Body of pancreas (tissue), 4 donors: ENCODE measurements at regions not wholly inside any gene's neighbourhood (a gene's known extent, or its start where the extent isn't known, plus 50 kb on each side); places are given as distances from the start of the nearest gene placed in this dataset.

ENCODE experiments used
- ATAC-seq: fragments of 150-250 bp; one replicate; pipeline ENCODE4 v1.9.1; 2016
- DNase-seq, 4 donors: peaks; one replicate each; pipeline ENCODE4 v3.0.0-alpha.2; 2019
- H3K27ac ChIP-seq, 4 donors: fragments of 200-600 bp; sonication (generic); 1 replicate in 3 of 4; 2 replicates in 1 of 4; pipeline versions ENCODE4 v1.5.1 to v1.6.1; 2016 to 2019; ENCODE audit warnings: mild to moderate bottlenecking in 1 of 4, mixed read lengths in 1 of 4, moderate library complexity in 1 of 4
- H3K27me3 ChIP-seq, 2 donors: fragments of 200-600 bp; sonication (generic); one replicate each; pipeline ENCODE4 v1.6.0; 2016; ENCODE audit warnings: mild to moderate bottlenecking in 1 of 2
- H3K36me3 ChIP-seq, 2 donors: fragments of 200-600 bp; sonication (generic); replicated peaks in 1 of 2; 2 replicates each; pipeline ENCODE4 v1.5.1; 2016; ENCODE audit warnings: low read depth in 2 of 2; ENCODE audit not compliant: insufficient read depth in 1 of 2
- H3K4me1 ChIP-seq: fragments of 200-600 bp; sonication (generic); one replicate; pipeline ENCODE4 v1.6.0; 2016
- H3K4me3 ChIP-seq, 2 donors: fragments of 200-600 bp; sonication (generic); 1 replicate in 1 of 2; 2 replicates in 1 of 2; pipeline ENCODE4 v1.5.1; 2016 to 2019
- H3K9me3 ChIP-seq, 3 donors: fragments of 200-600 bp; sonication (generic); 1 replicate in 2 of 3; 2 replicates in 1 of 3; pipeline ENCODE4 v1.5.1; 2016
- POLR2A ChIP-seq, 3 donors: fragments of 450-650 bp; IDR thresholded peaks; one replicate each; pipeline ENCODE4 v1.6.1; 2016; ENCODE audit warnings: antibody characterized with exemption in 3 of 3, mild to moderate bottlenecking in 2 of 3
- WGBS, 2 donors: methylation state at CpG; one replicate each; pipeline ENCODE4 v1.1.5; 2017; 5-methylcytosine and 5-hydroxymethylcytosine counted together
- intact Hi-C: fragments of 100-400 bp; cut with DNase I; formaldehyde crosslinking; loops from one replicate; pipeline ENCODE4 v1.15.1; 2023
- TF ChIP-seq, protein P1 (sequence below), 7 experiments: fragments of 450-650 bp in 4 of 7; fragments of 200-600 bp in 3 of 7; sonication (generic) in 3 of 7; IDR thresholded peaks; one replicate each; pipeline ENCODE4 v1.5.1; 2016 to 2019; ENCODE audit warnings: antibody characterized with exemption in 7 of 7

DNA sequence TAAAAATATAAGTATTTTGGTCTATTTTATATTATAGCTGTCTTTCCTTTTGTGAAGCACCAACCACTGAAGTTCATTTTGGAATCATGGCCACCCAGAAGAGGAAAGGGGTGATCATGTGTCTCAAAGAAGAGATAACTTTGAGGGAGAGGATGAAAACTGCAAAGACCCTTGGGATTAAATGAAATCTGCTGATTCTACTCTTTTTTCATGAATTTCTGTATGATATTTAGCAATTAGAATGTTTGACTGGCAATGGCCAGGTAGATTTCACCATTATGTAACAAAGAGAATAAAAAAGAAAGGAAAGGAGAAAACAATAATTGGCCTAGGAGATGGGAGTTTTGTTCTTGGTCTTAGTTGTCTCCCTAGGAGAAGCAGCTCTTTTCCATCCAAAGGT lies 350.8 kb downstream of the EMP1 start:
- Histone ChIP-seq H3K9me3 (no peaks in the 10 kb centered on the region), H3K27me3 (no peaks in the 10 kb centered on the region), H3K27ac (no peak overlapping the region), H3K4me1 (no peaks in the 10 kb centered on the region), H3K36me3 (no peaks in the 10 kb centered on the region), H3K4me3 (no peak overlapping the region)
- ATAC-seq: no peak
- TF ChIP-seq POLR2A (IDR thresholded peaks at IDR 0.05): no peak
- TF ChIP-seq, protein P1, sequence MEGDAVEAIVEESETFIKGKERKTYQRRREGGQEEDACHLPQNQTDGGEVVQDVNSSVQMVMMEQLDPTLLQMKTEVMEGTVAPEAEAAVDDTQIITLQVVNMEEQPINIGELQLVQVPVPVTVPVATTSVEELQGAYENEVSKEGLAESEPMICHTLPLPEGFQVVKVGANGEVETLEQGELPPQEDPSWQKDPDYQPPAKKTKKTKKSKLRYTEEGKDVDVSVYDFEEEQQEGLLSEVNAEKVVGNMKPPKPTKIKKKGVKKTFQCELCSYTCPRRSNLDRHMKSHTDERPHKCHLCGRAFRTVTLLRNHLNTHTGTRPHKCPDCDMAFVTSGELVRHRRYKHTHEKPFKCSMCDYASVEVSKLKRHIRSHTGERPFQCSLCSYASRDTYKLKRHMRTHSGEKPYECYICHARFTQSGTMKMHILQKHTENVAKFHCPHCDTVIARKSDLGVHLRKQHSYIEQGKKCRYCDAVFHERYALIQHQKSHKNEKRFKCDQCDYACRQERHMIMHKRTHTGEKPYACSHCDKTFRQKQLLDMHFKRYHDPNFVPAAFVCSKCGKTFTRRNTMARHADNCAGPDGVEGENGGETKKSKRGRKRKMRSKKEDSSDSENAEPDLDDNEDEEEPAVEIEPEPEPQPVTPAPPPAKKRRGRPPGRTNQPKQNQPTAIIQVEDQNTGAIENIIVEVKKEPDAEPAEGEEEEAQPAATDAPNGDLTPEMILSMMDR (IDR thresholded peaks at IDR 0.05): no peak
- no peak for DNase-seq
- intact Hi-C loops: no loop called here

DNA sequence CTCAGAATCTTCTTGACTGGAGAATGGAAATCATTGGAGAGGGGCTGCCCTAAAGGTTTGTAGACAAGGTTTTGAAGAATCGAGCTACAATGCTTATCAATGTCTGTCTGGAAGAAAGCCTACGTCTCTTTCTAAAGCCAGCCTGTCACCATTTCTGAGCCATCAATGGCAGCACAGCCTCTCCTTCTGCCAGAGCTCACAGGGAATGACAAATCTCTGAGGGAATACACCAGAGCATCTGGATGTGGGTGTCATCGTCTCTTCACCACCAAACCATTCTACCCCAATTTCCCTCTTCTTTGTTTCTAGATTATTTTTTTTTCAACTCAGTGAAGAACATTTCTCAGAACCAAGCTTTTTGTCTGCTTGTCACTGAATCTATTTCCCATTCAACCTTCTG lies 349.7 kb downstream of the EMP1 start:
- Histone ChIP-seq H3K9me3 (no peaks in the 10 kb centered on the region), H3K27me3 (no peaks in the 10 kb centered on the region), H3K27ac (no peak overlapping the region), H3K4me1 (no peaks in the 10 kb centered on the region), H3K4me3 (no peak overlapping the region), H3K36me3 (no peaks in the 10 kb centered on the region)
- DNase-seq: no peak
- 59 to 66% methylated on average over 3 of the region's 3 CpGs for WGBS, 2 donors
- intact Hi-C loops: no loop called here
- no peak for TF ChIP-seq POLR2A (IDR thresholded peaks at IDR 0.05)
- TF ChIP-seq, protein P1 (IDR thresholded peaks at IDR 0.05): no peak
- no peak for ATAC-seq

DNA sequence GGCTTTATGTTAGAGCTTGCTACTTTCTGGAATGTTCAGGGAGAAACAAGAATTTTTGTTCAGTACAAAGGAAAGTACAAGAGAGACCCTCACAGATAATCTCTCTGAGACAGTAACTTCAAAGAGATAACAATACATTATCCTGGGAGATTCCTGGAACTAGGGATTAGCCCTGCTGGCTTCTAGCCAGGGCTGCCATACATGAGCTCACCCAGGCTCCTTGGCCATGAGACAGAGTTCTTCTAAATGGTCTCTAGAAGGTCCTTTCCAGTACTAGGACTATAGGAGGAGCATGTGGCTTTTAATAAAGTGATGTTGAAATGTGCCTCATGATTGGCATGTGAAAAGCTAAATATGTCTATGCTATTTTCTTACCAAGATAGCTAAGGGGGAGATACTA lies 342.5 kb downstream of the EMP1 start:
- no peaks in the 10 kb centered on the region for H3K9me3 ChIP-seq
- H3K4me1 ChIP-seq: no peaks in the 10 kb centered on the region
- TF ChIP-seq, protein P1 (IDR thresholded peaks at IDR 0.05): no peak
- no peak for TF ChIP-seq POLR2A (IDR thresholded peaks at IDR 0.05)
- H3K27me3 ChIP-seq: no peaks in the 10 kb centered on the region
- DNase-seq (no peak), ATAC-seq (no peak)
- no peak overlapping the region for H3K27ac ChIP-seq
- H3K4me3 ChIP-seq: no peak overlapping the region
- intact Hi-C loops: no loop called here
- H3K36me3 ChIP-seq: no peaks in the 10 kb centered on the region

DNA sequence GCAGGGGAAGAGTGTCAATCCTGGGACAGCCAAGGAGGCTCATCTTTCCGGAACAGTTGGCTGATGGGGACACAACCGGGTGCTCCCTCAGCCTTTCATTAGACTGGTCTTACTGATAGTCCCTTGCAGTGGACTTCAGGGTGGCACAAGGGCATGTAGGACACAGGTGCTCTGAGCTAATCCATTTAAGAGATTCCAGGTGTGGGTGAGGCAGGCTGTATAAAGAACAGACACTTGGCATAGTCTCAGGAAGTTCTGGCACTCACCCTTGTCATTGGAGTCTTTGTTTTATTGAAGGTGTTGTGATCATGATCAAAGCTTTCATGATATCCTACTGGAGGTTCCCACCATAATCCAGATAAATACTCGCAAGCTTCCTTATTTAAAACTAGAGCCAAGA lies 341.6 kb downstream of the EMP1 start:
- no peaks in the 10 kb centered on the region for H3K36me3 ChIP-seq
- ATAC-seq: no peak
- DNase-seq: no peak
- intact Hi-C loops: no loop called here
- H3K4me1 ChIP-seq: no peaks in the 10 kb centered on the region
- H3K27me3 ChIP-seq: no peaks in the 10 kb centered on the region
- no peak overlapping the region for H3K27ac ChIP-seq
- WGBS, 2 donors: 70% methylated on average over 3 of the region's 3 CpGs
- no peaks in the 10 kb centered on the region for H3K9me3 ChIP-seq
- H3K4me3 ChIP-seq: no peak overlapping the region
- TF ChIP-seq POLR2A (IDR thresholded peaks at IDR 0.05): no peak
- TF ChIP-seq, protein P1 (IDR thresholded peaks at IDR 0.05): no peak

DNA sequence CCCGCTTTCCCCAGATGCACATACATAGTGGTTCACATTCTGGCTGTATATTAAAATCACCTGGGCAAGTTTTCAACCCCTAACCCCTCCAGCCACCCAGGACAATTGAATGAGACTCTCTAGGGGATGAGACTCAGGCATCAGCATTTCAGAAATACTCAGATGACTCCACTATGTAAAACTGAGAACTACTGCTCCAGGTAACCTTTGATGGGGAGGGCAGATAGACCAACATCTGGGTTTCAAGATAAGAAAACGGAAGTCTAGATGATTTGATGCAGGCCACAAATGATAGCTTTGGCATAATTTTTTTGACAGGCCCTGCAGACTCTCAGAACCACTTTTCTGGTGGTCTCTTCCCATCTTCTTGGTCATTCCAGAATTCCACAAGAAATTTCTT lies 341.1 kb downstream of the EMP1 start:
- H3K9me3 ChIP-seq: no peaks in the 10 kb centered on the region
- WGBS, 2 donors: 56 to 61% methylated on average over 2 of the region's 2 CpGs
- intact Hi-C loops: no loop called here

More for the DNA sequence above, 341.1 kb downstream of the EMP1 start:
- Histone ChIP-seq H3K27me3 (no peaks in the 10 kb centered on the region), H3K4me1 (no peaks in the 10 kb centered on the region), H3K4me3 (no peak overlapping the region), H3K27ac (no peak overlapping the region), H3K36me3 (no peaks in the 10 kb centered on the region)
- DNase-seq (no peak), ATAC-seq (no peak)
- TF ChIP-seq, protein P1 (IDR thresholded peaks at IDR 0.05): no peak
- TF ChIP-seq POLR2A (IDR thresholded peaks at IDR 0.05): no peak
